Adrenal gland (tissue), 5 donors: ENCODE measurements at regions not wholly inside any gene's neighbourhood (a gene's known extent, or its start where the extent isn't known, plus 50 kb on each side); places are given as distances from the start of the nearest gene placed in this dataset.

Experiments
- CTCF ChIP-seq, 6 experiments: fragments of 450-650 bp in 4 of 6; fragments of 200-600 bp in 2 of 6; sonication (generic) in 1 of 6; IDR thresholded peaks; 1 replicate in 5 of 6; 2 replicates in 1 of 6; pipeline versions ENCODE4 v1.5.1 to v1.8.0; 2016 to 2021; ENCODE audit warnings: antibody characterized with exemption in 6 of 6, mild to moderate bottlenecking in 2 of 6, moderate library complexity in 1 of 6
- POLR2A ChIP-seq, 2 donors: fragments of 450-650 bp; IDR thresholded peaks; one replicate each; pipeline ENCODE4 v1.6.1; 2017; ENCODE audit warnings: antibody characterized with exemption in 2 of 2, mild to moderate bottlenecking in 2 of 2, moderate library complexity in 1 of 2
- donor health status: DM: no; HTN: no; CAD: no.

DNA sequence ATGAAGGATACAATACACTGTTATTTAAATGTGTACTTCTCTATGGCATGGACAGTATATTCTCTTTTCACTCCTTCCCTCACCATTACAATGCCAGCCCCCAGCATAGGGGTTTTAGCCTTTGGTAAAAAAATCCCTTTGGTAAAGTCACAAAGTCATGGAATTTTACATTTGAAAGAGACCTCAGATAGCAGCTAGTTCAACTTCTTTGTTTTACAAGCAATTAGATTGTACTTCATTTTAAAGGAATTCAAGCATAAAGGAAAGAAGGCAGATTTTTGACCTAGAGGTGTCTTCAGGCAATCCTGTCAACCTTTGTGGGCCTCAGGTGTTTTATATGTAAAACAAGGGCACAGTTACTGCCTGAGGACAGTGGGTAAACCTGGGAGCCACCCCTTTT lies 1188.4 kb upstream of the AUTS2 start:
- no peak for TF ChIP-seq CTCF (IDR thresholded peaks at IDR 0.05)
- no peak for TF ChIP-seq POLR2A (IDR thresholded peaks at IDR 0.05)
